PC-9 (cell line): ENCODE measurements at regions not wholly inside any gene's neighbourhood (a gene's known extent, or its start where the extent isn't known, plus 50 kb on each side); places are given as distances from the start of the nearest gene placed in this dataset.

Source experiments
- EZH2 ChIP-seq: fragments of 200-600 bp; sonication (generic); IDR thresholded peaks from 2 replicates; pipeline ENCODE4 v1.8.0; 2017; ENCODE audit warnings: antibody characterized with exemption, low read depth
- TF ChIP-seq, protein P1 (sequence below): fragments of 200-600 bp; sonication (generic); conservative IDR thresholded peaks from 2 replicates; pipeline ENCODE4 v1.6.1; 2017; ENCODE audit warnings: mixed run types, antibody characterized with exemption, mild to moderate bottlenecking, moderate library complexity

DNA sequence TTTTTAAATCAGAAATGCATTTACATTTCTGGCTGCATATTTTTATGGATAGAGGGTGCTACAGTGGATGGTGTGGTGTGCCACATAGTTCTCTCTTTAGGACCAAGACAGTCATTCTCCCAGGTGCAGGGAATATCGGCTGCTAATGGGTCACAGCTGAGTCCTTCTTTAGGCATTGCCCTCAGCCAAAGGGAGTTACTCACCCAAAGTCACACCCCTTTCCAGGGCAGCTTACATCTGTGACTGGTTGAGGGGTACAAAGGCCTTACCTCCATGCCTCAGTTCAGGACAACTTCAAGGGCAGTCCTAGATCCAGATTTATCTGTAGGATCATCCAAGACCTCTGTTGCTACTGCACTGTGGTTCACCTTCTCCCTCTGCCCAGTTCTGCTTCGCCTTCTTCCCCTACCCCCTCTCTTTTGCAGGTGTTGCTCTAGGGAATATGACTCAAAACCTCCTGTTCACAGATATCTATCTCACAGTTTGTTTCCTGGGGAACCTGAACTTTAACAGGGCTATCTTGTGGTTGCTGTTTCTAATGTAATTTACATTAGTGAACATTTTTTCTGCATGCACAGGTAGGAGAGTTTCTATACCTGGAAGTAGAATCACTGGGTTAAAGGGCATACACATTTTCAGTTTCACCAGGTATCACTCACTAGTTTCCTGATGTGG, 413.9 kb downstream of the RPS6KC1 start:
- TF ChIP-seq, protein P1, sequence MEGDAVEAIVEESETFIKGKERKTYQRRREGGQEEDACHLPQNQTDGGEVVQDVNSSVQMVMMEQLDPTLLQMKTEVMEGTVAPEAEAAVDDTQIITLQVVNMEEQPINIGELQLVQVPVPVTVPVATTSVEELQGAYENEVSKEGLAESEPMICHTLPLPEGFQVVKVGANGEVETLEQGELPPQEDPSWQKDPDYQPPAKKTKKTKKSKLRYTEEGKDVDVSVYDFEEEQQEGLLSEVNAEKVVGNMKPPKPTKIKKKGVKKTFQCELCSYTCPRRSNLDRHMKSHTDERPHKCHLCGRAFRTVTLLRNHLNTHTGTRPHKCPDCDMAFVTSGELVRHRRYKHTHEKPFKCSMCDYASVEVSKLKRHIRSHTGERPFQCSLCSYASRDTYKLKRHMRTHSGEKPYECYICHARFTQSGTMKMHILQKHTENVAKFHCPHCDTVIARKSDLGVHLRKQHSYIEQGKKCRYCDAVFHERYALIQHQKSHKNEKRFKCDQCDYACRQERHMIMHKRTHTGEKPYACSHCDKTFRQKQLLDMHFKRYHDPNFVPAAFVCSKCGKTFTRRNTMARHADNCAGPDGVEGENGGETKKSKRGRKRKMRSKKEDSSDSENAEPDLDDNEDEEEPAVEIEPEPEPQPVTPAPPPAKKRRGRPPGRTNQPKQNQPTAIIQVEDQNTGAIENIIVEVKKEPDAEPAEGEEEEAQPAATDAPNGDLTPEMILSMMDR = no peak
- TF ChIP-seq EZH2 = no peak
